Large intestine (tissue), 3 donors: ENCODE measurements at regions not wholly inside any gene's neighbourhood (a gene's known extent, or its start where the extent isn't known, plus 50 kb on each side); places are given as distances from the start of the nearest gene placed in this dataset.

Experiments
- DNase-seq, 2 donors: peaks; one replicate each; pipeline versions ENCODE4 v3.0.0 to v3.0.0-alpha.2; 2013
- H3K27ac ChIP-seq: one replicate; pipeline ENCODE4 v1.5.1; 2013; ENCODE audit warnings: low read length
- H3K27me3 ChIP-seq: 2 replicates; pipeline ENCODE4 v1.6.1; 2013; ENCODE audit warnings: low read length; ENCODE audit not compliant: control insufficient read depth, insufficient read depth
- H3K36me3 ChIP-seq: 2 replicates; pipeline ENCODE4 v1.6.1; 2013; ENCODE audit warnings: low read length; ENCODE audit not compliant: control insufficient read depth, insufficient read depth
- H3K4me1 ChIP-seq: one replicate; pipeline ENCODE4 v1.6.1; 2013; ENCODE audit warnings: low read length; ENCODE audit not compliant: control insufficient read depth, insufficient read depth
- H3K4me3 ChIP-seq: one replicate; pipeline ENCODE4 v1.5.1; 2013; ENCODE audit warnings: low read length
- H3K9me3 ChIP-seq: one replicate; pipeline ENCODE4 v1.6.1; 2013; ENCODE audit warnings: mild to moderate bottlenecking, low read depth, low read length, moderate library complexity; ENCODE audit not compliant: control insufficient read depth
- WGBS: methylation state at CpG from one replicate; pipeline ENCODE4 v1.1.5; 2013; ENCODE audit warnings: low lambda C conversion rate; ENCODE audit not compliant: insufficient coverage; 5-methylcytosine and 5-hydroxymethylcytosine counted together

DNA sequence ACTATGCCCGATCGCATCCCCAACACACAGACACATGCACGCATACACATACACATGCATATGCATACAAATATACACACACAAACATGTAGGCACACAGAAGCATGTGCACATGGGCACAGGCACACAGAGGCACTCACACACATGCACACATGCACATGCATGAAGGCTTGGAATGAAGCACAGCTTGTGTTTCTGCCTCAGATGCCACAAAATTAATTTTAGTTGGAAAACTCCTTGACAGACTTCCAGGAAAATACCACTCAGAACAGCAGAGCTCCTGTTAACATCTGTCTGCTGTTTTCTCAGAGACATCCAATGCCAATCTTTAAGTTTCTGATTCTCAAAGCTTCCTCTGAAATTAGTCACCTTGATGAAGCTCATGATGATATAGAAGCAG, 532.7 kb downstream of the RFC3 start:
- H3K36me3 ChIP-seq, result no peaks in the 10 kb centered on the region
- DNase-seq, result no peak
- H3K9me3 ChIP-seq, result no peaks in the 10 kb centered on the region
- H3K4me3 ChIP-seq, result no peak overlapping the region
- no peaks in the 10 kb centered on the region for H3K4me1 ChIP-seq
- no peaks in the 10 kb centered on the region for H3K27me3 ChIP-seq
- H3K27ac ChIP-seq, result no peak overlapping the region
- 100% methylated on average over 2 of the region's 3 CpGs for WGBS

DNA sequence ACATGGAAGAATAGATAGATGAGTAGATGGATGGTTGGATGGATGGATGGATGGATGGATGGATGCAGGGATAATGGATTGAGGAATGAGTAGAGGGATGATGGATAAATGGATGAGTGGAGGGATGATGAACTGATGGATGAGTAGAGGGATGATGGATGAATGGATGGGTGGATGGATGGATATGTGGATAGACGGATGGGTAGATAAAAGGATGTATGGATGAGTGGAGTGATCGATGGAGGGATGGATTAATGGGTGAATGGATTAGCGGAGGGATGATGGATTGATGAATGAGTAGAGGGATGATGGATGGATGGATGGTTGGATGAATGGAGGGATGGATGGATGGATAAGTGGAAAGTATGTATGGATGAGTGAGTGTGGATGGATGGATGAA, 533.2 kb downstream of the RFC3 start:
- Histone ChIP-seq H3K4me3 (no peak overlapping the region), H3K36me3 (no peaks in the 10 kb centered on the region), H3K4me1 (no peaks in the 10 kb centered on the region), H3K27ac (no peak overlapping the region), H3K9me3 (no peaks in the 10 kb centered on the region), H3K27me3 (no peaks in the 10 kb centered on the region)
- no peak for DNase-seq
- 94% methylated on average over 3 of the region's 3 CpGs for WGBS

DNA sequence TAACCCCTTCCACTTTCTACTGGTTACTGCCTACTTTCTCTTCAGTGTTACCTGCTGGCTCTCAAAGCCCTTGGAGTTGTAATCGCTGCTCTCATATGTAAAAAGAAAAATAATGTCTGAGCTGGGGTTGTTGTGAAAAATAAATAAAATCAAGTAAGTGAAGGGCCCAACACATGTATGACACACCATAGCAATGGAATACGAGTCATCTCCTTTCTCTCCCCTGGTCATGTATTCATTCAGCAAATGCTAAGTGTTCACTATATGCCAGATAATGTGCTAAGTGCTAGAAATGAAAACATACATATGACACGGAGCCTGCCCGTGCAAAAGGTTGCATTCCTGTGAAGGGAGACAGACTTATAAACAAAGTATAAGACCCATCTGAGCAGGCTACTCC, 535.0 kb downstream of the RFC3 start:
- Histone ChIP-seq H3K27ac (no peak overlapping the region), H3K4me3 (no peak overlapping the region), H3K36me3 (no peaks in the 10 kb centered on the region), H3K9me3 (no peaks in the 10 kb centered on the region), H3K27me3 (no peaks in the 10 kb centered on the region), H3K4me1 (no peaks in the 10 kb centered on the region)
- DNase-seq, result no peak
- 100% methylated on average over 1 of the region's 4 CpGs for WGBS

DNA sequence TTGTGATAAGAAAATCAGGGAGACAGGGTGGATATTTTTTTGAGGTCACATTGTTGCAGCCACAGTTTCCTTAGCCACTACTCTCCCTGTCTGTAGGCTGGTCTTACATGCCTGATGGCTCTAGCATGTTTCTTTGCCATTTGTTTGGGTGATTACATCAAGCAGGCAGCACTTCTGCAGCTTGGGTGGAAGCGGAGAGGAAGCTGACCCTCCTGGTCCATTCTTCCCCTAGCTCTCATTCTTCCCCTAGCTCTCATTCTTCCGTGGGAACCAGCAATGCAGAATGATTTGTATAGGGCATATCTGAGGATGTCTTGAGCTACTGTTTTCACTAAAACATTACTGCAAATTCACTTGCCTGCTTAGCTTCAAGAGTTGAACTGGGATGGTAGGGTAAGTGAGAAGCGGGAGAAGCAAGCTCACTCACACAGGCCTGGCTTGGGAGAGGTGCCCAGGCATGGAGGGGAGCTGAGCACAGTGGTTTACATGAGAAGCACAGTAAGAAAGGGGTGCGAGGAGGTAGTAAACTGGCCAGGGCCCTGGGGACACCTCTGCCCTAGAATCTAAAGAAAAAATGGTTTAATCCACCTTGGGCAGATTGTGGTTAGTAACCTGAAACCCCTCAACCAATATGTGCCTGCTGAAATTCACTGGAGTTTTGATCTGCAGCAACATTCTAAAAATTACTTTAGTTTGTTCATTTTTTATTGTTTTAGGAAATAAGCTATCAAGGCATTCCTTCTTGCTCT, 538.9 kb downstream of the RFC3 start:
- Histone ChIP-seq H3K36me3 (no peaks in the 10 kb centered on the region), H3K27me3 (no peaks in the 10 kb centered on the region), H3K9me3 (no peaks in the 10 kb centered on the region), H3K4me1 (no peaks in the 10 kb centered on the region), H3K4me3 (no peak overlapping the region), H3K27ac (no peak overlapping the region)
- DNase-seq, result no peak
- WGBS, result no CpG with 5 or more reads among the region's 4 CpGs

DNA sequence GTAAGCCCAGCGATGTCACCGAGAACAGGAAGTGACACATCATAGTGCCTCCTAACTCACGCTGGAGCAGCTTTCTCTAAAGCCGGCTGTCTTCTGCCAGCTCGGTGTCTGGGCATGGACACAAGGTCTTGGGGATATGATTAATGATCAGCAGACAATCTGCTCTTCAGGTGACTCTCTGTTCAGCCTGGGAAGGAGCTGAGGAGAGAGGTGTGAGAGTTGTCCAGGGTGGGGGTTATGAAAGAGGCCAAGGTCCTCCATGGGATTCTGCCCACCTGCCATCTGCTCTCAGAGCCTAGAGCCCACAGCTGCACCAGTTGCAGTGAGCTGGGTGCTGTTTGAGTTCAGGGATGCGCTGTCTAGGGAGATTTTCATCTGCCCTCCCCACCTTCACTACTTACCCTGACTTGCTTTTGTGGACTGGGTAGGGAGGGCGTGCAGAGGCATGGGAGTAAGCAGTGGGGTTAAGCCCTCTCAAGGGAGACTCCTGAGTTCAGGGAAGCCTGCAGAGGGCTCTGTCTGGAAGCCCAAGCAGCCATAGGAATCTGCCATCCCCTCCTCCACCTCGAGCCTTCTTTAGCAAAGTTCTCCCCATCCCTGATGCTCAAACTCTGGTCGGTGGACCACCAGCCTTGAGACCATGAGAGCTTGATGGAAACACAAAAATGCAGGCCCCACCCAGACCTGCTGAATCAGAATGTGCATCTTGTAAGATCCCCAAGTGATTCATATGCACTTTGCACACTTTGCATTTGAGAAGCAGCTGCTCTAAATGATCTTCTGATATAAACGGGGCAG, 539.7 kb downstream of the RFC3 start:
- WGBS, result 90% methylated on average over 2 of the region's 10 CpGs
- no peak overlapping the region for H3K4me3 ChIP-seq
- H3K9me3 ChIP-seq, result no peaks in the 10 kb centered on the region
- H3K27ac ChIP-seq, result no peak overlapping the region
- no peaks in the 10 kb centered on the region for H3K36me3 ChIP-seq
- no peaks in the 10 kb centered on the region for H3K4me1 ChIP-seq
- H3K27me3 ChIP-seq, result no peaks in the 10 kb centered on the region
- no peak for DNase-seq

DNA sequence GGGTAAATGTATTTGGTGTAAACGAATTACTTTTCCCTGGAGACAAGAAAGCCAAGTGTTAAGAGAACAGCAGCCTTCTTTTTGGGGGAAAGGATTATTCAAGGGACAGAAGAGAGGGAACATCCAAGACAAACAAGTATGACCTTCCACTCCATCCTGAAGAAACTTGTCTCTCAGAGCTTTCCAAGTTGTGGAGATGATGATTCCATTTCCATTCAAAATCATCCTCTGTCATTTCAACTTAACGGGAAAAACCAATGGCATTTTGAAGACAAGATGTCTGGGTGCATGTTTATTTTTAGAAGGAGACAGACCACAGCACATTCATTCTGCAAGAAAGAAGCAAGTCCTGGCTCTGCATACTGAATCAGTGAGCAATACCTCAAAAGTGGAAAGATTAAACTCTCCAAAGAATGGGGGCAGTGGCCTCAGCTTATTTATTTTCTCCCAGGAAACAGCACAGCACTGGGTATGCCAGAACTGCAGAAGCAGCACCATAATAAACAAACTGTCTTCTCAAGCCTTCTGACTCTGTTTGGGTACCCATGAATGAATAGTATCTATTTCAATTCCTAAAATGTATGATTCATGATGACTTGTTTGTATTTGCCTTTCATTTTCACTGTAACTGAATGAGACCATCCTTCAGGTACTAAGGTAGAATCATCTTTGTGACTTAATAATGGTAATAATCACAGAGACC, 541.0 kb downstream of the RFC3 start:
- no peaks in the 10 kb centered on the region for H3K36me3 ChIP-seq
- no CpG with 5 or more reads among the region's 2 CpGs for WGBS
- no peak overlapping the region for H3K4me3 ChIP-seq
- H3K4me1 ChIP-seq, result no peaks in the 10 kb centered on the region
- no peaks in the 10 kb centered on the region for H3K27me3 ChIP-seq
- no peaks in the 10 kb centered on the region for H3K9me3 ChIP-seq
- no peak for DNase-seq
- no peak overlapping the region for H3K27ac ChIP-seq

DNA sequence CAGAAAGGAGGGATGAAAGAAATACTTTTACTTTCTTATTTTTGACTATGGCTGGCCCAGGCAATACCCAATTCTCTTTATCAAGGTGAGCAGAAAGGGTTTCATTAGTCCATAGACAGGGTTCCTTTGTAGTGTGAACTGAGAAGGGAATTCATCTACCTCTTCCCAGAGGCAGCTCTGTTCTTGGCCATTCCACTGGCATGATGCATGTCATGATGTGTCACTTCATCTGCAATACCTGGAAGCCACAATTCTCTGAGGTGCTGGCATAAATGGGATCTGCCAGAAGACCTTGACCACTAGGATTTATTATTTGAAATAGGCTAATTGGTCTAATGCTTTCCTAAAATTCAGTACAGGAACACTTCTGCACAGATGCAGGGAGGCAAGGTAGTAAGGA, 542.8 kb downstream of the RFC3 start:
- no peaks in the 10 kb centered on the region for H3K4me1 ChIP-seq
- no peaks in the 10 kb centered on the region for H3K9me3 ChIP-seq
- H3K4me3 ChIP-seq, result no peak overlapping the region
- no peak for DNase-seq
- no peaks in the 10 kb centered on the region for H3K27me3 ChIP-seq
- H3K36me3 ChIP-seq, result no peaks in the 10 kb centered on the region
- no peak overlapping the region for H3K27ac ChIP-seq

DNA sequence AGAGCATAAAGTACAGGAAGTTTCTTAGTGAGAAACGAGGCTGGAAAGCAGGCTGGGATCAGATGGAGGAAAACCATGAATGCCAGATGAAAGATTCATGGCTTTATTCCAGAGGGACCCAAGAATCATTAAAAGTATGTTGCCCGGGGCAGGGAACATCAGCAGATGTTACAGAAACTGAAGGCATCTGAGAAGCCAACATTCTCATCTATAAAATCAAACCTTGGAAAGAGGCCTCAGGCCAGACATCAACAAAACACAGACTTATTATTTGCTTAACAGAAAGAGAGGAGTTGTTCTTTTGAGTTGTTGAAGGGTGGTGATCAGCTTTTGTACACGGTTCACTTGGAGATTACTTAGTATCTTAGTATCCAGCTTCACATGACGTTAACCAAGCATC, 543.6 kb downstream of the RFC3 start:
- Histone ChIP-seq H3K9me3 (no peaks in the 10 kb centered on the region), H3K4me1 (no peaks in the 10 kb centered on the region), H3K27ac (no peak overlapping the region), H3K4me3 (no peak overlapping the region), H3K27me3 (no peaks in the 10 kb centered on the region), H3K36me3 (no peaks in the 10 kb centered on the region)
- 80% methylated on average over 1 of the region's 4 CpGs for WGBS
- no peak for DNase-seq

DNA sequence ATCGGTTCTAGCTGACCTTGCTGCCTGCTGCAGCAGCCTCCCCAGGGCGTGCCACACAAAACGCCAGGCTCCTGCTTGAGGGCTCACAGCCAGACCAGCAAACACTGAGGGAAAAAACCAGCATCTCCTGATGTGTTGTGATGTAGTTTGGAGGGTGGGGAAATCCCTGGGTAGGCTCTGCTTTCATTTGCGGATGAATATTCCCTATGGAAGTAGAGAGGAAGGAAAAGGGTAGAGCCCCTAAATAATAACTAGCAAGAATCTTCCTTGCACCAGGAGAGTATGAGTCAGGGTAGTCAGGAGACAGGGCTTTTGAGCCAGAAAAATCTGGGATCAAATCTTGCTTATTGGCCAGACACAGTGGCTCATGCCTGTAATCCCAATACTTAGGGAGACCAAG, 545.3 kb downstream of the RFC3 start:
- Histone ChIP-seq H3K27ac (no peak overlapping the region), H3K9me3 (no peaks in the 10 kb centered on the region), H3K36me3 (no peaks in the 10 kb centered on the region), H3K4me1 (no peaks in the 10 kb centered on the region), H3K4me3 (no peak overlapping the region), H3K27me3 (no peaks in the 10 kb centered on the region)
- no CpG with 5 or more reads among the region's 4 CpGs for whole genome bisulfite sequencing
- DNase-seq, result no peak

DNA sequence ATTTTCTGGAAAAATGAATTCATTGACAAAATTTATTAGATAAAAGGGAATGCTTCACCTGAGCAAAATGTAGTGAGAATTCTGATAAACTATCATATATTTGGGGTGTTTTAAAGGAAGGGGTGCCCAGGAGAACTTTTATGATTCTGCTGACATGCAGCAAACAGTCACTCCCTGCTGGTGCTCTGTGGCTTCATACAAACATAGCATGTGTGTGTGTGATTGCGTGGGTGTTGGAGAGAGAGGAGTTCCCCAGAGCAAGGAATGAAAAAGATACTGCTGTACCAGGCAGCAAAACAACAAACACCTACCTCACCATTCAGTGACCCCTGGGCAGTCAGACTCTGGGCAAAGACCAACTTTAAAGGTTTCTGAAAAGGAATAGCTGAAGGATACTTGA, 546.7 kb downstream of the RFC3 start:
- Histone ChIP-seq H3K36me3 (no peaks in the 10 kb centered on the region), H3K4me1 (no peaks in the 10 kb centered on the region), H3K4me3 (no peak overlapping the region), H3K27ac (no peak overlapping the region), H3K9me3 (no peaks in the 10 kb centered on the region), H3K27me3 (no peaks in the 10 kb centered on the region)
- WGBS, result no CpG with 5 or more reads among the region's 1 CpG
- DNase-seq, result no peak
